ENCODE measurements at regions not wholly inside any gene's neighbourhood (a gene's known extent, or its start where the extent isn't known, plus 50 kb on each side); places are given as distances from the start of the nearest gene placed in this dataset.

GRCh38 chr2:120981443-120981842, 245.8 kb downstream of the GLI2 start:
- Mint-ChIP-seq H3K9me3 (ENCODE audit: unreplicated experiment) (no peaks in the 10 kb centered on the region), H3K27me3 (ENCODE audit: insufficient read depth, unreplicated experiment) (no peaks in the 10 kb centered on the region), H3K4me3 (ENCODE audit: unreplicated experiment) (no peak overlapping the region), H3K36me3 (ENCODE audit: insufficient read depth, unreplicated experiment) (no peaks in the 10 kb centered on the region), H3K4me1 (ENCODE audit: low read depth, unreplicated experiment) (peaks cover 14% of the 10 kb centered on the region), H3K27ac (ENCODE audit: unreplicated experiment) (no peak overlapping the region)
- Histone ChIP-seq H3K4me1 (peaks cover 29% of the 10 kb centered on the region), H3K36me3 (ENCODE audit: control insufficient read depth, insufficient read depth, low read length) (no peaks in the 10 kb centered on the region), H3K27me3 (replicated peaks; ENCODE audit: control insufficient read depth, insufficient read depth, low read length) (no peaks in the 10 kb centered on the region), H3K4me3 (ENCODE audit: low read depth, low read length) (no peak overlapping the region), H3K9me3 (no peaks in the 10 kb centered on the region)
- TF ChIP-seq CTCF (IDR thresholded peaks at IDR 0.05; ENCODE audit: insufficient read depth in 1 of 2, low read depth in 1 of 2, low read length in 1 of 2, severe bottlenecking in 1 of 2, unreplicated experiment in 1 of 2), result no peak
- intact Hi-C loops (cut with micrococcal nuclease; ENCODE audit: unreplicated experiment), result no loop called here
- BruUV-seq (replicated peaks), result no TSS peak
- POLR2A ChIA-PET, result no interaction called here
- CTCF ChIA-PET, result no interaction called here
- DNase-seq, result no peak

GRCh38 chr2:120982598-120982997, 246.9 kb downstream of the GLI2 start:
- Histone ChIP-seq H3K36me3 (ENCODE audit: control insufficient read depth, insufficient read depth, low read length) (no peaks in the 10 kb centered on the region), H3K27me3 (replicated peaks; ENCODE audit: control insufficient read depth, insufficient read depth, low read length) (no peaks in the 10 kb centered on the region), H3K9me3 (no peaks in the 10 kb centered on the region), H3K4me1 (peaks cover 18% of the 10 kb centered on the region), H3K4me3 (ENCODE audit: low read depth, low read length) (no peak overlapping the region)
- Mint-ChIP-seq H3K9me3 (ENCODE audit: unreplicated experiment) (no peaks in the 10 kb centered on the region), H3K27ac (ENCODE audit: unreplicated experiment) (no peak overlapping the region), H3K36me3 (ENCODE audit: insufficient read depth, unreplicated experiment) (no peaks in the 10 kb centered on the region), H3K4me3 (ENCODE audit: unreplicated experiment) (no peak overlapping the region), H3K27me3 (ENCODE audit: insufficient read depth, unreplicated experiment) (no peaks in the 10 kb centered on the region), H3K4me1 (ENCODE audit: low read depth, unreplicated experiment) (peaks cover 14% of the 10 kb centered on the region)
- no peak for TF ChIP-seq CTCF (IDR thresholded peaks at IDR 0.05; ENCODE audit: insufficient read depth in 1 of 2, low read depth in 1 of 2, low read length in 1 of 2, severe bottlenecking in 1 of 2, unreplicated experiment in 1 of 2)
- BruUV-seq (replicated peaks), result no TSS peak
- intact Hi-C loops (cut with micrococcal nuclease; ENCODE audit: unreplicated experiment), result no loop called here
- no peak for DNase-seq
- ChIA-PET CTCF (interaction anchor here (0.5 to 0.6 kb wide), 2 partner anchors 11 to 157 kb away, joined by 3 read pairs; no protein-coding TSS in a partner anchor), POLR2A (no interaction called here)

GRCh38 chr2:120983344-120983743, 247.7 kb downstream of the GLI2 start:
- Mint-ChIP-seq H3K9me3 (ENCODE audit: unreplicated experiment) (no peaks in the 10 kb centered on the region), H3K4me1 (ENCODE audit: low read depth, unreplicated experiment) (peaks cover 7% of the 10 kb centered on the region), H3K27ac (ENCODE audit: unreplicated experiment) (no peak overlapping the region), H3K36me3 (ENCODE audit: insufficient read depth, unreplicated experiment) (no peaks in the 10 kb centered on the region), H3K4me3 (ENCODE audit: unreplicated experiment) (no peak overlapping the region), H3K27me3 (ENCODE audit: insufficient read depth, unreplicated experiment) (no peaks in the 10 kb centered on the region)
- Histone ChIP-seq H3K4me3 (ENCODE audit: low read depth, low read length) (no peak overlapping the region), H3K9me3 (no peaks in the 10 kb centered on the region), H3K4me1 (peaks cover 10% of the 10 kb centered on the region), H3K27me3 (replicated peaks; ENCODE audit: control insufficient read depth, insufficient read depth, low read length) (no peaks in the 10 kb centered on the region), H3K36me3 (ENCODE audit: control insufficient read depth, insufficient read depth, low read length) (no peaks in the 10 kb centered on the region)
- no peak for TF ChIP-seq CTCF (IDR thresholded peaks at IDR 0.05; ENCODE audit: insufficient read depth in 1 of 2, low read depth in 1 of 2, low read length in 1 of 2, severe bottlenecking in 1 of 2, unreplicated experiment in 1 of 2)
- peak in 1 of 2 experiments; percentile 12 for DNase-seq
- no TSS peak for BruUV-seq (replicated peaks)
- CTCF ChIA-PET, result interaction anchor here (0.5 to 1.0 kb wide), 2 partner anchors 10 to 34 kb away, joined by 3 read pairs; no protein-coding TSS in a partner anchor
- POLR2A ChIA-PET, result no interaction called here
- intact Hi-C loops (cut with micrococcal nuclease; ENCODE audit: unreplicated experiment), result no loop called here

Measured in Caco-2 (cell line).